ENCODE measurements at regions not wholly inside any gene's neighbourhood (a gene's known extent, or its start where the extent isn't known, plus 50 kb on each side); places are given as distances from the start of the nearest gene placed in this dataset.
A peak's percentile ranks its signal among the peaks of the same experiment; 100 is the strongest.
"Not testable (repeated sequence)": the region's sequence is repeated elsewhere in the genome, so short reads cannot be mapped to it uniquely, and the experiment has no call there.

GRCh38 chr16:21372862-21373261 lies 94.8 kb upstream of the CRYM start:
- H3K36me3 ChIP-seq; H3K4me1 ChIP-seq; intact Hi-C loops (cut with DNase I); H3K27me3 ChIP-seq; H3K4me3 ChIP-seq; H3K9me3 ChIP-seq; DNase-seq (ENCODE audit: extremely low spot score); H3K27ac ChIP-seq (replicated peaks in 1 of 4): not testable (repeated sequence)
- 91% methylated on average over 4 of the region's 7 CpGs for WGBS

- 91% methylated on average over 6 of the region's 18 CpGs for WGBS
- H3K27me3 ChIP-seq; intact Hi-C loops (cut with DNase I); H3K27ac ChIP-seq (replicated peaks in 1 of 4); H3K36me3 ChIP-seq; DNase-seq (ENCODE audit: extremely low spot score); H3K9me3 ChIP-seq; H3K4me3 ChIP-seq; H3K4me1 ChIP-seq: not testable (repeated sequence)
Measured at GRCh38 chr16:21372162-21372835, 94.2 kb upstream of the CRYM start.

DNA sequence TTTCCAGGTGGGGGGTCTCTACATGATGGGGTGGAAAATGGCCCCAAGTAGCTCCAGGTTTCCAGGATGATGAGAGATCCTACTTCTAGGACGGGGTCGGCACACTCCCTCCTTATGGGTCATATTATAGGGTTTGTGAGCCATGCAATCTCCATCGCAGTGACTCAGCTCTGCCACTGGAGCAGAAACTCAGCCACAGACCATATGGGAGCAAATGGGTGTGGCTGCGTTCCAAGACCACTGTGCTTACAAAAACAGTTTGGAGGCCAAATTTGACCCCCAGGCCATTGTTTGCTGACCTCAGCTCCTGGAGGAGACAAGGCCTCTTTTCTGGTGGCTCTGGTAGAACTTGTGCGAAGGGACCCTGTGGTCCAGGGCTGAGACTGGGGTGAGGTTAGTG lies 92.7 kb upstream of the CRYM start:
- intact Hi-C loops (cut with DNase I); DNase-seq (ENCODE audit: extremely low spot score): not testable (repeated sequence)
- 69% methylated on average over 2 of the region's 5 CpGs for WGBS

DNA sequence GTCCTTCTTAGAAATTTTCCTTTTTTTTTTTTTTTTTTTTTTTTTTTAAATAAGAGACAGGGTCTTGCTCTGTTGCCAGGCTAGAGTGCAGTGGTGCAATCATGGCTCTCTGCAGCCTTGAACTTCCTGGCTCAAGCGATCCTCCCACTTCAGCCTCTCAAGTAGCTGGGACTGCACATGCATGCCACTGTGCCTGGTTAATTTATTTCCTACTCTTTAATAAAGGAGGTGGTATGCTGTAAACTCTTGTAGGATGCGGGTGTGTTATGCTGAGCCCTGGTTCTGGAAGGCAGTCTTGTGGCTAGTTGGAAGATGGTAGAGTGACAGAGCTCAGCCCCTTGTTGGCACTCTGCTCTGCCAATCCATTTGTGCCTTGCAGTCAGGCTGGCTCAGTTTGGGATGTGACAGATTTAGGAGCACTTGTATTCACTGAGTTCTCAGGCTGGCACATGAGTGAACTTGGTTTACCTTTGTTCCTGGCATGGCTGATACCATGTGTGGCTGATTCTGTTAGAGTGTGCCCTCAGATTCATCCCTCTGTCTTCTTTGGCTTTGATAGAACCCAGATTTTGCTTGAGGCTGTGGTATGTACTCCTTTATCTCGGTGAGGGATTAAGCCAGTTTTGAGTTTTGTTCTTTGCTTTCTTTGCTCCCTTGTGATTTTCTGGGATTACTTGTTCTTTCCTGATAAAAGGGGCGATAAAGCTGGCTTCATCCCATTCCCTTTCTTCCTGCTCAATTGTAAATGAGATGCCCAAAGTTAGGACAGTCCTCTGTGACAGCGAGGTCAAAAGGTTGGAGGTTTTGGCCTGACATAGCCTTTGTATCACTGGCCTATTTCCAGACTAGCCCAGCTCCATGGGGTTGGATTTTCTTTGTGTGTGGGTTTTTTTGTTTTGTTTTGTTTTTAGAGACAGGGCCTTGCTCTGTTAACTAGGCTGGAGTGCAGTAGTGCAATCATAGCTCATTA lies 91.2 kb upstream of the CRYM start:
- H3K4me1 ChIP-seq; intact Hi-C loops (cut with DNase I); H3K9me3 ChIP-seq; DNase-seq (ENCODE audit: extremely low spot score); H3K36me3 ChIP-seq; H3K27ac ChIP-seq (replicated peaks in 1 of 4); H3K4me3 ChIP-seq; H3K27me3 ChIP-seq: not testable (repeated sequence)
- WGBS: 93% methylated on average over 3 of the region's 5 CpGs

More for the DNA sequence above, 92.7 kb upstream of the CRYM start:
- not testable (repeated sequence) for H3K36me3 ChIP-seq; H3K4me3 ChIP-seq; H3K9me3 ChIP-seq; H3K4me1 ChIP-seq; H3K27me3 ChIP-seq; H3K27ac ChIP-seq (replicated peaks in 1 of 4)

- intact Hi-C loops (cut with DNase I); DNase-seq (ENCODE audit: extremely low spot score); H3K4me3 ChIP-seq; H3K36me3 ChIP-seq; H3K4me1 ChIP-seq; H3K27ac ChIP-seq (replicated peaks in 1 of 4); H3K27me3 ChIP-seq; H3K9me3 ChIP-seq: not testable (repeated sequence)
- WGBS: 87% methylated on average over 7 of the region's 9 CpGs
Measured at GRCh38 chr16:21367733-21368421, 89.8 kb upstream of the CRYM start.

DNA sequence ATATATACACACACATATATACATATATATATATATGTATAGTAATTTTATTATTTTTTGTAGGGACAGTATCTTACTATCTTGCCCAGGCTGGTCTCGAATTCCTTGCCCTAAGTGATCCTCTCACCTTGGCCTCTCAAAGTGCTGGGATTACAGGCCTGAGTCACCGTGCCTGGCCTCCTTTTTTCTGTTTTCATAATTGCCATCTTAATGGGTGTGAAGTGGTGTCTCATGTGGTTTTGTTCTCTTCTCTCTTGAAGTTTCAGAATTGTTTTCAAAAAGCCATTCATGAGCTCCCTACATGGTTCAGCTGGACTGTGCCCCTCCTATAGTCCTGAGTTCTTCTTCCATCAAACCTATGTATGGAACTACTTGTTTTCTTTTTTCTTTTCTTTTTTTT lies 88.9 kb upstream of the CRYM start:
- H3K4me1 ChIP-seq; H3K27me3 ChIP-seq; H3K36me3 ChIP-seq; H3K4me3 ChIP-seq; H3K9me3 ChIP-seq; H3K27ac ChIP-seq (replicated peaks in 1 of 4); DNase-seq (ENCODE audit: extremely low spot score); intact Hi-C loops (cut with DNase I): not testable (repeated sequence)
- WGBS: 86% methylated on average over 2 of the region's 2 CpGs

DNA sequence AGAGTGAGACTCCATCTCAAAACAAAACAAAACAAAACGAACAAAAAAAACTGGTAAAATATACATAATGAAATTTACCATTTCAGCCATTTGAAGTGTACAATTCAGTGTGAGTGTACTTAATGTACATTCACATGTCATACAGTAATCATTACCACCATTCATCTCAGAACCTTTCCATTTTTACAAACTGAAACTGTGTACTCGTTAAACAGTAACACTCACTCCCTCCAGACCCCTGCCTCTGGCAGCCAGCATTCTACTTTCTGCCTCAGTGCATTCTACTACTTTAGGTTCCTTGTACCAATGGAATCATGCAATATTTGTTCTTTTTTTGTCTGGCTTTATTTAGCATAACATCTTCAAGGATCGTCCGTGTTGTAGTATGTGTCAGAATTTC lies 87.5 kb upstream of the CRYM start:
- H3K27ac ChIP-seq (replicated peaks in 1 of 4); H3K27me3 ChIP-seq; H3K4me1 ChIP-seq; H3K4me3 ChIP-seq; H3K36me3 ChIP-seq; DNase-seq (ENCODE audit: extremely low spot score); intact Hi-C loops (cut with DNase I); H3K9me3 ChIP-seq: not testable (repeated sequence)
- 83% methylated on average over 4 of the region's 4 CpGs for WGBS

DNA sequence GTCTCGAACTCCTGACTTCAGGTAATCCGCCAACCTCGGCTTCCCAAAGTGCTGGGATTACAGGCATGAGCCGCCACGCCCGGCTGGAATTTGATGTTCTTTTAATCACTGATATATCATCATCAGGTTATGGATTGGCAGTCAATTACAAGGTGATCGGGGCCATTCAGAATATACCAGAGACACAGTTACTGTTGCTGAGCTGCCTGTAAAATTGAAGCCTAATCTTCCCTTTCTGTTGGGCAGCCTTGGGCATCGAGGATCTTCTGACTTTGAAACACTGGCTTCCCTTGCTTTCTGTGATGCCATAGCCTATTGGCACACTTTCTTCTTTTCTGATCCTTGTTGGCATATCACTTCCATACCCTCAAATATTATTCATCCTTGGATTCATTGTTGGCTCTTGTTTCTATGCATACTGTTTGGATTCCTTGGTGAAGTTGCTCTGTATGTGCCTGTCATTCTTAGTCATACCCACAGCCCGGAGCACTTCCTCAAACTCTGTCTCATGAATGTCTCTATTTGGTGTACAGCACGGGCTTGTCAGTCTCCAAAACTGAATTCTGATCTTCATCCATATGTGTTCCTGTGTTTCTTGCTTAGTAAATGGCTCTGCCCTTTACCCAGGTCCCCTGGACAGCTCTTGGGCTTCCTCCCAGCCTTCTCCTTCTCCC lies 85.6 kb upstream of the CRYM start:
- H3K36me3 ChIP-seq; H3K4me3 ChIP-seq; H3K9me3 ChIP-seq; H3K27ac ChIP-seq (replicated peaks in 1 of 4); H3K4me1 ChIP-seq; H3K27me3 ChIP-seq; DNase-seq (ENCODE audit: extremely low spot score); intact Hi-C loops (cut with DNase I): not testable (repeated sequence)
- WGBS: 89% methylated on average over 10 of the region's 10 CpGs

GRCh38 chr16:21361612-21362227 lies 83.6 kb upstream of the CRYM start:
- H3K4me3 ChIP-seq; H3K27me3 ChIP-seq; H3K36me3 ChIP-seq; H3K9me3 ChIP-seq; H3K27ac ChIP-seq (replicated peaks in 1 of 4); intact Hi-C loops (cut with DNase I); H3K4me1 ChIP-seq: not testable (repeated sequence)
- WGBS: 61% methylated on average over 9 of the region's 9 CpGs
- peak; percentile 60 for DNase-seq (ENCODE audit: extremely low spot score)

GRCh38 chr16:21361045-21361444 lies 83.0 kb upstream of the CRYM start:
- H3K27ac ChIP-seq (replicated peaks in 1 of 4); H3K27me3 ChIP-seq; DNase-seq (ENCODE audit: extremely low spot score); H3K4me3 ChIP-seq; H3K36me3 ChIP-seq; H3K4me1 ChIP-seq; H3K9me3 ChIP-seq; intact Hi-C loops (cut with DNase I): not testable (repeated sequence)
- 77% methylated on average over 3 of the region's 3 CpGs for WGBS

GRCh38 chr16:21359513-21359912 lies 81.4 kb upstream of the CRYM start:
- H3K27me3 ChIP-seq; H3K36me3 ChIP-seq; intact Hi-C loops (cut with DNase I); H3K4me1 ChIP-seq; H3K27ac ChIP-seq (replicated peaks in 1 of 4); H3K4me3 ChIP-seq; H3K9me3 ChIP-seq: not testable (repeated sequence)
- peak; percentile 57 for DNase-seq (ENCODE audit: extremely low spot score)
- 96% methylated on average over 9 of the region's 12 CpGs for WGBS

GRCh38 chr16:21358261-21358795 lies 80.2 kb upstream of the CRYM start:
- H3K4me3 ChIP-seq; H3K36me3 ChIP-seq; H3K4me1 ChIP-seq; H3K9me3 ChIP-seq; intact Hi-C loops (cut with DNase I); H3K27me3 ChIP-seq; DNase-seq (ENCODE audit: extremely low spot score); H3K27ac ChIP-seq (replicated peaks in 1 of 4): not testable (repeated sequence)
- 81% methylated on average over 18 of the region's 18 CpGs for WGBS
